ENCODE measurements at regions not wholly inside any gene's neighbourhood (a gene's known extent, or its start where the extent isn't known, plus 50 kb on each side); places are given as distances from the start of the nearest gene placed in this dataset.
"Not testable (repeated sequence)": the region's sequence is repeated elsewhere in the genome, so short reads cannot be mapped to it uniquely, and the experiment has no call there.

- Mint-ChIP-seq H3K27me3 (ENCODE audit: unreplicated experiment) (no peaks in the 10 kb centered on the region), H3K4me3 (ENCODE audit: low read depth, unreplicated experiment) (no peak overlapping the region), H3K36me3 (ENCODE audit: insufficient read depth, unreplicated experiment) (no peaks in the 10 kb centered on the region), H3K9me3 (ENCODE audit: low read depth, unreplicated experiment) (peaks cover 5% of the 10 kb centered on the region), H3K4me1 (ENCODE audit: low read depth, unreplicated experiment) (peaks cover 11% of the 10 kb centered on the region), H3K27ac (ENCODE audit: unreplicated experiment) (no peak overlapping the region)
- intact Hi-C loops (cut with micrococcal nuclease; ENCODE audit: unreplicated experiment): no loop called here
- no TSS peak for BruUV-seq (replicated peaks)
- TF ChIP-seq CTCF (IDR thresholded peaks at IDR 0.05; ENCODE audit: unreplicated experiment): no peak
- CTCF ChIA-PET: interaction anchor here (1.1 kb wide), 1 partner anchor 47 kb away, joined by 3 read pairs; no protein-coding TSS in a partner anchor
- no peak for DNase-seq
These were observed 877.1 kb downstream of the PDCD6IP start for GRCh38 chr3:34675383-34676120.

- H3K27ac Mint-ChIP-seq (ENCODE audit: unreplicated experiment): no peak overlapping the region
- H3K4me1 Mint-ChIP-seq (ENCODE audit: low read depth, unreplicated experiment): peaks cover 11% of the 10 kb centered on the region
- H3K36me3 Mint-ChIP-seq (ENCODE audit: insufficient read depth, unreplicated experiment): no peaks in the 10 kb centered on the region
- CTCF ChIA-PET: no interaction called here
- peaks cover 5% of the 10 kb centered on the region for H3K9me3 Mint-ChIP-seq (ENCODE audit: low read depth, unreplicated experiment)
- TF ChIP-seq CTCF (IDR thresholded peaks at IDR 0.05; ENCODE audit: unreplicated experiment): no peak
- H3K27me3 Mint-ChIP-seq (ENCODE audit: unreplicated experiment): no peaks in the 10 kb centered on the region
- H3K4me3 Mint-ChIP-seq (ENCODE audit: low read depth, unreplicated experiment): no peak overlapping the region
- intact Hi-C loops (cut with micrococcal nuclease; ENCODE audit: unreplicated experiment): no loop called here
- no peak for DNase-seq
- BruUV-seq (replicated peaks): no TSS peak
These were observed 878.0 kb downstream of the PDCD6IP start for GRCh38 chr3:34676436-34676835.

- no peak for TF ChIP-seq CTCF (IDR thresholded peaks at IDR 0.05; ENCODE audit: unreplicated experiment)
These were observed 880.1 kb downstream of the PDCD6IP start for GRCh38 chr3:34678575-34678974.

GRCh38 chr3:34679055-34679454, 880.6 kb downstream of the PDCD6IP start:
- H3K27me3 Mint-ChIP-seq (ENCODE audit: unreplicated experiment); H3K27ac Mint-ChIP-seq (ENCODE audit: unreplicated experiment); CTCF ChIA-PET; DNase-seq; H3K36me3 Mint-ChIP-seq (ENCODE audit: insufficient read depth, unreplicated experiment); intact Hi-C loops (cut with micrococcal nuclease; ENCODE audit: unreplicated experiment); H3K9me3 Mint-ChIP-seq (ENCODE audit: low read depth, unreplicated experiment); H3K4me3 Mint-ChIP-seq (ENCODE audit: low read depth, unreplicated experiment); BruUV-seq (replicated peaks): not testable (repeated sequence)
- peaks cover 11% of the 10 kb centered on the region for H3K4me1 Mint-ChIP-seq (ENCODE audit: low read depth, unreplicated experiment)

More at GRCh38 chr3:34678575-34678974, 880.1 kb downstream of the PDCD6IP start:
- Mint-ChIP-seq H3K27me3 (ENCODE audit: unreplicated experiment) (no peaks in the 10 kb centered on the region), H3K9me3 (ENCODE audit: low read depth, unreplicated experiment) (peaks cover 5% of the 10 kb centered on the region), H3K27ac (ENCODE audit: unreplicated experiment) (no peak overlapping the region), H3K4me1 (ENCODE audit: low read depth, unreplicated experiment) (peaks cover 11% of the 10 kb centered on the region), H3K36me3 (ENCODE audit: insufficient read depth, unreplicated experiment) (no peaks in the 10 kb centered on the region), H3K4me3 (ENCODE audit: low read depth, unreplicated experiment) (no peak overlapping the region)
- CTCF ChIA-PET: no interaction called here
- BruUV-seq (replicated peaks): no TSS peak
- intact Hi-C loops (cut with micrococcal nuclease; ENCODE audit: unreplicated experiment): no loop called here
- DNase-seq: no peak

GRCh38 chr3:34683851-34684250, 885.4 kb downstream of the PDCD6IP start:
- Mint-ChIP-seq H3K27me3 (ENCODE audit: unreplicated experiment) (no peaks in the 10 kb centered on the region), H3K36me3 (ENCODE audit: insufficient read depth, unreplicated experiment) (no peaks in the 10 kb centered on the region), H3K4me1 (ENCODE audit: low read depth, unreplicated experiment) (peaks cover 11% of the 10 kb centered on the region), H3K27ac (ENCODE audit: unreplicated experiment) (no peak overlapping the region), H3K9me3 (ENCODE audit: low read depth, unreplicated experiment) (peaks cover 5% of the 10 kb centered on the region), H3K4me3 (ENCODE audit: low read depth, unreplicated experiment) (no peak overlapping the region)
- TF ChIP-seq CTCF (IDR thresholded peaks at IDR 0.05; ENCODE audit: unreplicated experiment): no peak
- no TSS peak for BruUV-seq (replicated peaks)
- intact Hi-C loops (cut with micrococcal nuclease; ENCODE audit: unreplicated experiment): loop anchor here (1.0 to 10.0 kb wide), 6 partner anchors 64 to 801 kb away; no protein-coding TSS in a partner anchor
- DNase-seq: peak; percentile 66
- CTCF ChIA-PET: interaction anchor here (0.7 to 2.1 kb wide), 7 partner anchors 56 to 800 kb away, joined by 3 to 29 read pairs (median 14); no protein-coding TSS in a partner anchor

Data from Calu3 (cell line).